ENCODE measurements at regions not wholly inside any gene's neighbourhood (a gene's known extent, or its start where the extent isn't known, plus 50 kb on each side); places are given as distances from the start of the nearest gene placed in this dataset.

DNA sequence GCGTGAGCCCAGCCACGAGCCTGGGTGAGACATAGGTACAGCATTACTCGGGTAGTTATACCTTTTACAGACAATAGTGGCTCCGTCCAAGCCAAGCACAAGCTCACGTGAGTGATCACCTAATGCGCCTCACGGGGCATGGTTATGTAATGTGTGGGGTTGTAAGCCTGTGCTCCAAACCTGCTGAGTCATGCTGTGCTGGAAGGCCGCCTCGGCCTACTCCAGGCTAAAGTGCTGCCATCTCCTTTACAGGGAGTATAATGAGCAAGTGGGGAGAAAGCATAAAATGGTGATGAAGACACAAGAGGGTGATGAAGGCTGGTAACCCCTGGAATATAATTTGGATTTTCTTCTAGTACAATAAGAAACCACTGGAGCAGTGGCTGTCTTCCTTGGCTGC lies 175.8 kb upstream of the STT3B start:
- H3K4me3 ChIP-seq: no peak overlapping the region
- no peaks in the 10 kb centered on the region for H3K79me2 ChIP-seq (replicated peaks; ENCODE audit: insufficient read depth)
- no peaks in the 10 kb centered on the region for H3K36me3 ChIP-seq (ENCODE audit: insufficient read depth)
- peaks cover 9% of the 10 kb centered on the region for H3K9me2 ChIP-seq (ENCODE audit: insufficient read depth)
- TF ChIP-seq EZH2 (IDR thresholded peaks at IDR 0.05; ENCODE audit: low read depth, unreplicated experiment): no peak
- no peak for TF ChIP-seq STAT1 (IDR thresholded peaks at IDR 0.05; ENCODE audit: unreplicated experiment)
- TF ChIP-seq ZNF331 (CRISPR knock-in tag; IDR thresholded peaks at IDR 0.05; ENCODE audit: low read depth): no peak
- TF ChIP-seq, protein P1, sequence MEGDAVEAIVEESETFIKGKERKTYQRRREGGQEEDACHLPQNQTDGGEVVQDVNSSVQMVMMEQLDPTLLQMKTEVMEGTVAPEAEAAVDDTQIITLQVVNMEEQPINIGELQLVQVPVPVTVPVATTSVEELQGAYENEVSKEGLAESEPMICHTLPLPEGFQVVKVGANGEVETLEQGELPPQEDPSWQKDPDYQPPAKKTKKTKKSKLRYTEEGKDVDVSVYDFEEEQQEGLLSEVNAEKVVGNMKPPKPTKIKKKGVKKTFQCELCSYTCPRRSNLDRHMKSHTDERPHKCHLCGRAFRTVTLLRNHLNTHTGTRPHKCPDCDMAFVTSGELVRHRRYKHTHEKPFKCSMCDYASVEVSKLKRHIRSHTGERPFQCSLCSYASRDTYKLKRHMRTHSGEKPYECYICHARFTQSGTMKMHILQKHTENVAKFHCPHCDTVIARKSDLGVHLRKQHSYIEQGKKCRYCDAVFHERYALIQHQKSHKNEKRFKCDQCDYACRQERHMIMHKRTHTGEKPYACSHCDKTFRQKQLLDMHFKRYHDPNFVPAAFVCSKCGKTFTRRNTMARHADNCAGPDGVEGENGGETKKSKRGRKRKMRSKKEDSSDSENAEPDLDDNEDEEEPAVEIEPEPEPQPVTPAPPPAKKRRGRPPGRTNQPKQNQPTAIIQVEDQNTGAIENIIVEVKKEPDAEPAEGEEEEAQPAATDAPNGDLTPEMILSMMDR (conservative IDR thresholded peaks at IDR 0.05; ENCODE audit: low read depth in 2 of 2): no peak
- TF ChIP-seq, protein P2, sequence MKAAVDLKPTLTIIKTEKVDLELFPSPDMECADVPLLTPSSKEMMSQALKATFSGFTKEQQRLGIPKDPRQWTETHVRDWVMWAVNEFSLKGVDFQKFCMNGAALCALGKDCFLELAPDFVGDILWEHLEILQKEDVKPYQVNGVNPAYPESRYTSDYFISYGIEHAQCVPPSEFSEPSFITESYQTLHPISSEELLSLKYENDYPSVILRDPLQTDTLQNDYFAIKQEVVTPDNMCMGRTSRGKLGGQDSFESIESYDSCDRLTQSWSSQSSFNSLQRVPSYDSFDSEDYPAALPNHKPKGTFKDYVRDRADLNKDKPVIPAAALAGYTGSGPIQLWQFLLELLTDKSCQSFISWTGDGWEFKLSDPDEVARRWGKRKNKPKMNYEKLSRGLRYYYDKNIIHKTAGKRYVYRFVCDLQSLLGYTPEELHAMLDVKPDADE (IDR thresholded peaks at IDR 0.05): no peak
- no peak for TF ChIP-seq POLR2AphosphoS5 (IDR thresholded peaks at IDR 0.05; ENCODE audit: low read depth)
- TF ChIP-seq EZH2phosphoT487 (IDR thresholded peaks at IDR 0.05; ENCODE audit: unreplicated experiment): no peak
- TF ChIP-seq CREB1 (CRISPR knock-in tag; IDR thresholded peaks at IDR 0.05; ENCODE audit: low read depth): no peak
- TF ChIP-seq JUNB (IDR thresholded peaks at IDR 0.05; ENCODE audit: unreplicated experiment): no peak
- TF ChIP-seq NANOG (IDR thresholded peaks at IDR 0.05; ENCODE audit: borderline replicate concordance): no peak
- TF ChIP-seq, protein P3, sequence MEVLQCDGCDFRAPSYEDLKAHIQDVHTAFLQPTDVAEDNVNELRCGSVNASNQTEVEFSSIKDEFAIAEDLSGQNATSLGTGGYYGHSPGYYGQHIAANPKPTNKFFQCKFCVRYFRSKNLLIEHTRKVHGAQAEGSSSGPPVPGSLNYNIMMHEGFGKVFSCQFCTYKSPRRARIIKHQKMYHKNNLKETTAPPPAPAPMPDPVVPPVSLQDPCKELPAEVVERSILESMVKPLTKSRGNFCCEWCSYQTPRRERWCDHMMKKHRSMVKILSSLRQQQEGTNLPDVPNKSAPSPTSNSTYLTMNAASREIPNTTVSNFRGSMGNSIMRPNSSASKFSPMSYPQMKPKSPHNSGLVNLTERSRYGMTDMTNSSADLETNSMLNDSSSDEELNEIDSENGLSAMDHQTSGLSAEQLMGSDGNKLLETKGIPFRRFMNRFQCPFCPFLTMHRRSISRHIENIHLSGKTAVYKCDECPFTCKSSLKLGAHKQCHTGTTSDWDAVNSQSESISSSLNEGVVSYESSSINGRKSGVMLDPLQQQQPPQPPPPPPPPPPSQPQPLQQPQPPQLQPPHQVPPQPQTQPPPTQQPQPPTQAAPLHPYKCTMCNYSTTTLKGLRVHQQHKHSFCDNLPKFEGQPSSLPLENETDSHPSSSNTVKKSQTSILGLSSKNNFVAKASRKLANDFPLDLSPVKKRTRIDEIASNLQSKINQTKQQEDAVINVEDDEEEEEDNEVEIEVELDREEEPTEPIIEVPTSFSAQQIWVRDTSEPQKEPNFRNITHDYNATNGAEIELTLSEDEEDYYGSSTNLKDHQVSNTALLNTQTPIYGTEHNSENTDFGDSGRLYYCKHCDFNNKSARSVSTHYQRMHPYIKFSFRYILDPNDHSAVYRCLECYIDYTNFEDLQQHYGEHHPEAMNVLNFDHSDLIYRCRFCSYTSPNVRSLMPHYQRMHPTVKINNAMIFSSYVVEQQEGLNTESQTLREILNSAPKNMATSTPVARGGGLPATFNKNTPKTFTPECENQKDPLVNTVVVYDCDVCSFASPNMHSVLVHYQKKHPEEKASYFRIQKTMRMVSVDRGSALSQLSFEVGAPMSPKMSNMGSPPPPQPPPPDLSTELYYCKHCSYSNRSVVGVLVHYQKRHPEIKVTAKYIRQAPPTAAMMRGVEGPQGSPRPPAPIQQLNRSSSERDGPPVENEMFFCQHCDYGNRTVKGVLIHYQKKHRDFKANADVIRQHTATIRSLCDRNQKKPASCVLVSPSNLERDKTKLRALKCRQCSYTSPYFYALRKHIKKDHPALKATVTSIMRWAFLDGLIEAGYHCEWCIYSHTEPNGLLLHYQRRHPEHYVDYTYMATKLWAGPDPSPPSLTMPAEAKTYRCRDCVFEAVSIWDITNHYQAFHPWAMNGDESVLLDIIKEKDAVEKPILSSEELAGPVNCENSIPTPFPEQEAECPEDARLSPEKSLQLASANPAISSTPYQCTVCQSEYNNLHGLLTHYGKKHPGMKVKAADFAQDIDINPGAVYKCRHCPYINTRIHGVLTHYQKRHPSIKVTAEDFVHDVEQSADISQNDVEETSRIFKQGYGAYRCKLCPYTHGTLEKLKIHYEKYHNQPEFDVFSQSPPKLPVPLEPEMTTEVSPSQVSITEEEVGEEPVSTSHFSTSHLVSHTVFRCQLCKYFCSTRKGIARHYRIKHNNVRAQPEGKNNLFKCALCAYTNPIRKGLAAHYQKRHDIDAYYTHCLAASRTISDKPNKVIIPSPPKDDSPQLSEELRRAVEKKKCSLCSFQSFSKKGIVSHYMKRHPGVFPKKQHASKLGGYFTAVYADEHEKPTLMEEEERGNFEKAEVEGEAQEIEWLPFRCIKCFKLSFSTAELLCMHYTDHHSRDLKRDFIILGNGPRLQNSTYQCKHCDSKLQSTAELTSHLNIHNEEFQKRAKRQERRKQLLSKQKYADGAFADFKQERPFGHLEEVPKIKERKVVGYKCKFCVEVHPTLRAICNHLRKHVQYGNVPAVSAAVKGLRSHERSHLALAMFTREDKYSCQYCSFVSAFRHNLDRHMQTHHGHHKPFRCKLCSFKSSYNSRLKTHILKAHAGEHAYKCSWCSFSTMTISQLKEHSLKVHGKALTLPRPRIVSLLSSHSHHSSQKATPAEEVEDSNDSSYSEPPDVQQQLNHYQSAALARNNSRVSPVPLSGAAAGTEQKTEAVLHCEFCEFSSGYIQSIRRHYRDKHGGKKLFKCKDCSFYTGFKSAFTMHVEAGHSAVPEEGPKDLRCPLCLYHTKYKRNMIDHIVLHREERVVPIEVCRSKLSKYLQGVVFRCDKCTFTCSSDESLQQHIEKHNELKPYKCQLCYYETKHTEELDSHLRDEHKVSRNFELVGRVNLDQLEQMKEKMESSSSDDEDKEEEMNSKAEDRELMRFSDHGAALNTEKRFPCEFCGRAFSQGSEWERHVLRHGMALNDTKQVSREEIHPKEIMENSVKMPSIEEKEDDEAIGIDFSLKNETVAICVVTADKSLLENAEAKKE (CRISPR knock-in tag; IDR thresholded peaks at IDR 0.05): no peak
- TF ChIP-seq ZNF114 (CRISPR knock-in tag; IDR thresholded peaks at IDR 0.05): no peak
- TF ChIP-seq REST (IDR thresholded peaks at IDR 0.05; ENCODE audit: unreplicated experiment): no peak
- peaks cover 11% of the 10 kb centered on the region; the same call in 1 of the 2 replicates for H3K4me1 ChIP-seq (ENCODE audit: insufficient read depth)
- ATAC-seq (peak; percentile 27; the same call in 1 of the 3 replicates), DNase-seq (ENCODE audit: low spot score) (peak; percentile 28)
- no peak overlapping the region for H3K27ac Mint-ChIP-seq
- H3K36me3 Mint-ChIP-seq (ENCODE audit: low read depth): peaks cover 6% of the 10 kb centered on the region; the same call in 2 of the 3 replicates
- no peaks in the 10 kb centered on the region for H3K27me3 Mint-ChIP-seq (ENCODE audit: insufficient read depth, low read depth, poor library complexity)
- no peak overlapping the region for H3K27ac ChIP-seq (ENCODE audit: low read depth)
- H3K4me2 ChIP-seq: no peak overlapping the region
- H3K27me3 ChIP-seq (ENCODE audit: insufficient read depth): no peaks in the 10 kb centered on the region
- H3K4me1 Mint-ChIP-seq: peaks cover 9% of the 10 kb centered on the region
- no peaks in the 10 kb centered on the region for H4K20me1 ChIP-seq (replicated peaks; ENCODE audit: insufficient read depth)
- H2AFZ ChIP-seq: peak overlapping the region; percentile 76
- peaks cover 5% of the 10 kb centered on the region; the same call in 1 of the 3 replicates for H3K9me3 Mint-ChIP-seq
- no peak overlapping the region for H3K4me3 Mint-ChIP-seq
- no peaks in the 10 kb centered on the region for H3F3A ChIP-seq (replicated peaks; ENCODE audit: low read depth)
